ENCODE measurements at regions not wholly inside any gene's neighbourhood (a gene's known extent, or its start where the extent isn't known, plus 50 kb on each side); places are given as distances from the start of the nearest gene placed in this dataset.

- in situ Hi-C loops (cut with HindIII; ENCODE audit: low sequenced_read_pairs): no loop called here
Observed at GRCh38 chr6:113120224-113120581, 736.9 kb upstream of the MARCKS start.

GRCh38 chr6:113120582-113121285 lies 736.4 kb upstream of the MARCKS start:
- in situ Hi-C loops (cut with HindIII; ENCODE audit: low sequenced_read_pairs): no loop called here

GRCh38 chr6:113121571-113121970 lies 735.6 kb upstream of the MARCKS start:
- in situ Hi-C loops (cut with HindIII; ENCODE audit: low sequenced_read_pairs): no loop called here

- in situ Hi-C loops (cut with HindIII; ENCODE audit: low sequenced_read_pairs): no loop called here
Observed at GRCh38 chr6:113122060-113122459, 735.1 kb upstream of the MARCKS start.

GRCh38 chr6:113125626-113126025 lies 731.5 kb upstream of the MARCKS start:
- in situ Hi-C loops (cut with HindIII; ENCODE audit: low sequenced_read_pairs): no loop called here

GRCh38 chr6:113127786-113128419 lies 729.2 kb upstream of the MARCKS start:
- in situ Hi-C loops (cut with HindIII; ENCODE audit: low sequenced_read_pairs): no loop called here

- in situ Hi-C loops (cut with HindIII; ENCODE audit: low sequenced_read_pairs): no loop called here
Observed at GRCh38 chr6:113128661-113129060, 728.5 kb upstream of the MARCKS start.

- in situ Hi-C loops (cut with HindIII; ENCODE audit: low sequenced_read_pairs): no loop called here
Observed at GRCh38 chr6:113129991-113130390, 727.2 kb upstream of the MARCKS start.

GRCh38 chr6:113137426-113137825 lies 719.7 kb upstream of the MARCKS start:
- in situ Hi-C loops (cut with HindIII; ENCODE audit: low sequenced_read_pairs): no loop called here

- in situ Hi-C loops (cut with HindIII; ENCODE audit: low sequenced_read_pairs): no loop called here
Observed at GRCh38 chr6:113140721-113141120, 716.4 kb upstream of the MARCKS start.

- in situ Hi-C loops (cut with HindIII; ENCODE audit: low sequenced_read_pairs): no loop called here
Observed at GRCh38 chr6:113141901-113142300, 715.2 kb upstream of the MARCKS start.

GRCh38 chr6:113142671-113143174 lies 714.4 kb upstream of the MARCKS start:
- in situ Hi-C loops (cut with HindIII; ENCODE audit: low sequenced_read_pairs): no loop called here

- in situ Hi-C loops (cut with HindIII; ENCODE audit: low sequenced_read_pairs): no loop called here
Observed at GRCh38 chr6:113143206-113143605, 713.9 kb upstream of the MARCKS start.

- in situ Hi-C loops (cut with HindIII; ENCODE audit: low sequenced_read_pairs): no loop called here
Observed at GRCh38 chr6:113144117-113144516, 713.0 kb upstream of the MARCKS start.

GRCh38 chr6:113146878-113147277 lies 710.3 kb upstream of the MARCKS start:
- in situ Hi-C loops (cut with HindIII; ENCODE audit: low sequenced_read_pairs): no loop called here

- in situ Hi-C loops (cut with HindIII; ENCODE audit: low sequenced_read_pairs): no loop called here
Observed at GRCh38 chr6:113147544-113147943, 709.6 kb upstream of the MARCKS start.

- in situ Hi-C loops (cut with HindIII; ENCODE audit: low sequenced_read_pairs): no loop called here
Observed at GRCh38 chr6:113148566-113148965, 708.6 kb upstream of the MARCKS start.

- in situ Hi-C loops (cut with HindIII; ENCODE audit: low sequenced_read_pairs): no loop called here
Observed at GRCh38 chr6:113149511-113149910, 707.6 kb upstream of the MARCKS start.

GRCh38 chr6:113160306-113161017 lies 696.7 kb upstream of the MARCKS start:
- in situ Hi-C loops (cut with HindIII; ENCODE audit: low sequenced_read_pairs): no loop called here

- in situ Hi-C loops (cut with HindIII; ENCODE audit: low sequenced_read_pairs): no loop called here
Observed at GRCh38 chr6:113161018-113161315, 696.2 kb upstream of the MARCKS start.

GRCh38 chr6:113162739-113163138 lies 694.4 kb upstream of the MARCKS start:
- in situ Hi-C loops (cut with HindIII; ENCODE audit: low sequenced_read_pairs): no loop called here

- in situ Hi-C loops (cut with HindIII; ENCODE audit: low sequenced_read_pairs): no loop called here
Observed at GRCh38 chr6:113168057-113168456, 689.1 kb upstream of the MARCKS start.

Data from endothelial cell of hepatic sinusoid (primary cell).